ENCODE measurements at regions not wholly inside any gene's neighbourhood (a gene's known extent, or its start where the extent isn't known, plus 50 kb on each side); places are given as distances from the start of the nearest gene placed in this dataset.

GRCh38 chr12:97167598-97167997 lies 260.5 kb downstream of the NEDD1 start:
- no peaks in the 10 kb centered on the region for H3K36me3 ChIP-seq (ENCODE audit: control insufficient read depth, insufficient read depth, low read length)
- no peak for DNase-seq (ENCODE audit: extremely low read depth, insufficient read length)
- H3K27me3 ChIP-seq (replicated peaks; ENCODE audit: control insufficient read depth, insufficient read depth, low read length): no peaks in the 10 kb centered on the region; the same call in 1 of the 2 replicates
- H3K4me3 ChIP-seq (replicated peaks; ENCODE audit: low read depth, low read length): no peak overlapping the region
- TF ChIP-seq CTCF (IDR thresholded peaks at IDR 0.05; ENCODE audit: insufficient read depth, low read length, poor library complexity, severe bottlenecking): no peak

GRCh38 chr12:97168804-97169203 lies 261.7 kb downstream of the NEDD1 start:
- no peaks in the 10 kb centered on the region; the same call in 1 of the 2 replicates for H3K27me3 ChIP-seq (replicated peaks; ENCODE audit: control insufficient read depth, insufficient read depth, low read length)
- H3K4me3 ChIP-seq (replicated peaks; ENCODE audit: low read depth, low read length): no peak overlapping the region
- TF ChIP-seq CTCF (IDR thresholded peaks at IDR 0.05; ENCODE audit: insufficient read depth, low read length, poor library complexity, severe bottlenecking): no peak
- no peaks in the 10 kb centered on the region for H3K36me3 ChIP-seq (ENCODE audit: control insufficient read depth, insufficient read depth, low read length)
- no peak for DNase-seq (ENCODE audit: extremely low read depth, insufficient read length)

- no peaks in the 10 kb centered on the region; the same call in 1 of the 2 replicates for H3K27me3 ChIP-seq (replicated peaks; ENCODE audit: control insufficient read depth, insufficient read depth, low read length)
- TF ChIP-seq CTCF (IDR thresholded peaks at IDR 0.05; ENCODE audit: insufficient read depth, low read length, poor library complexity, severe bottlenecking): no peak
- H3K36me3 ChIP-seq (ENCODE audit: control insufficient read depth, insufficient read depth, low read length): no peaks in the 10 kb centered on the region
- no peak overlapping the region for H3K4me3 ChIP-seq (replicated peaks; ENCODE audit: low read depth, low read length)
- no peak for DNase-seq (ENCODE audit: extremely low read depth, insufficient read length)
Observed at GRCh38 chr12:97169889-97170567, 263.0 kb downstream of the NEDD1 start.

- H3K36me3 ChIP-seq (ENCODE audit: control insufficient read depth, insufficient read depth, low read length): no peaks in the 10 kb centered on the region
- DNase-seq (ENCODE audit: extremely low read depth, insufficient read length): no peak
- no peak overlapping the region for H3K4me3 ChIP-seq (replicated peaks; ENCODE audit: low read depth, low read length)
- no peak for TF ChIP-seq CTCF (IDR thresholded peaks at IDR 0.05; ENCODE audit: insufficient read depth, low read length, poor library complexity, severe bottlenecking)
- no peaks in the 10 kb centered on the region; the same call in 1 of the 2 replicates for H3K27me3 ChIP-seq (replicated peaks; ENCODE audit: control insufficient read depth, insufficient read depth, low read length)
Observed at GRCh38 chr12:97173688-97174410, 266.8 kb downstream of the NEDD1 start.

- TF ChIP-seq CTCF (IDR thresholded peaks at IDR 0.05; ENCODE audit: insufficient read depth, low read length, poor library complexity, severe bottlenecking): no peak
- H3K36me3 ChIP-seq (ENCODE audit: control insufficient read depth, insufficient read depth, low read length): no peaks in the 10 kb centered on the region
- H3K27me3 ChIP-seq (replicated peaks; ENCODE audit: control insufficient read depth, insufficient read depth, low read length): no peaks in the 10 kb centered on the region
- H3K4me3 ChIP-seq (replicated peaks; ENCODE audit: low read depth, low read length): no peak overlapping the region
- DNase-seq (ENCODE audit: extremely low read depth, insufficient read length): no peak
Observed at GRCh38 chr12:97177481-97177880, 270.4 kb downstream of the NEDD1 start.

Data from GM06990 (cell line).